NCI-H2107 treated with DMSO at 0.1 percent for 48 hours (cell line): ENCODE measurements at regions not wholly inside any gene's neighbourhood (a gene's known extent, or its start where the extent isn't known, plus 50 kb on each side); places are given as distances from the start of the nearest gene placed in this dataset.
A peak's percentile ranks its signal among the peaks of the same experiment; 100 is the strongest.
"Not testable (repeated sequence)": the region's sequence is repeated elsewhere in the genome, so short reads cannot be mapped to it uniquely, and the experiment has no call there.

Experiments used
- DNase-seq: peaks from one replicate; lab custom pipeline; 2025; ENCODE audit not compliant: unreplicated experiment; lab: John Stamatoyannopoulos, UW

DNA sequence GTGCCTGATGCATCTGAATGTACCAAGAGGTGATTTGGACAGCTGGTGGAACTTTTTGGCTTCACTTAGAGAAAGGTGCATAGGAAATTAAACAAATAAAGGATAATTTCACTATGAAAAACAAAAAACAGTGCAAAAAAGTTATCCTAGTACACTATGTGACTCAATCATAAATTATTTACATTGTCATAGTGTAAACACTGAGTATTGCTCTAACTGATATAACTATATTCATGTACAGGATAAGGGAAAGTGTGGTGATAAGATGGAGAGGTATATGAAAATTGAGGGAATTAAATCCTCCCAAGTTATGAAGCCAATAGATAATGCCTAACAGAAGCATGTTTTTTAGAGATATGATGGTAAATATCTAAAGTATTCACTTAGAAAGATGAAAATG is 50.2 kb upstream of the CPNE4 start:
- DNase-seq, result no peak

DNA sequence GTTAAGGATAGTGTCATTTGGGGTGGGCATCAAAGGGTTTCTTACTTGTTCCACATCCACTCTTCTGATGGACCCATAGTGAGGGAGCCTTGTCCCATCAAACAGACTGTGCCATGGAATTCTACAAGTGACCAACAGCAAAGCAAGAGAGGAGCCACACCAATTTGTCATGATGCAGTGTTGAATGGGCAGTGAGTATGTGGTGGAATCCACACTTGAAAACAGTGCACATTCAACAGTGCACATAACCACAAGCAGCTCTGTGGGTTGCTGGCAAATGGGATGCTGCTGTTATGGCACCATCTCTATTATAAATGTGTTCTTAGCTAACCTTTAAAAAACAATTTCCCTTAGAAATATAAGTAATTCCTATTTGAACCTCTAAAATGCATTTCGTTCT is 52.5 kb upstream of the CPNE4 start:
- no peak for DNase-seq

DNA sequence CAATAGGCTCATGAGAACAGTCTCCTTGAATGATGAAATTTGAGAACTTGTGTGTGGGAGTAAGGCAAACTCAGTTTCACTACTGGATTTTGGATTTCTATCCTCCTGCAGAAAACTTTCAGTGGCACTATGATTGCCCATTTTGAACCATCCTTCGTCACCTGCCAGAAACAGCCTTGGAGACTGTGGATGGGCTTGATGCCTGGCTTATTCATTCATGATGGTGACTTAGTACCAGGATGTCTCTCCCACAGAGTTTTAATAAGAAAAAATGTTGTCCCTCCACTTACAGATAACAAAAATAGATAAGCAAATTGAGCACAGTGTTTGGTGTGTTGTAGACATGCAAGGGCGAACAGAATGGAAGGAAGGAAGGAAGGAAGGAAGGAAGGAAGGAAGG is 53.5 kb upstream of the CPNE4 start:
- DNase-seq, result no peak

DNA sequence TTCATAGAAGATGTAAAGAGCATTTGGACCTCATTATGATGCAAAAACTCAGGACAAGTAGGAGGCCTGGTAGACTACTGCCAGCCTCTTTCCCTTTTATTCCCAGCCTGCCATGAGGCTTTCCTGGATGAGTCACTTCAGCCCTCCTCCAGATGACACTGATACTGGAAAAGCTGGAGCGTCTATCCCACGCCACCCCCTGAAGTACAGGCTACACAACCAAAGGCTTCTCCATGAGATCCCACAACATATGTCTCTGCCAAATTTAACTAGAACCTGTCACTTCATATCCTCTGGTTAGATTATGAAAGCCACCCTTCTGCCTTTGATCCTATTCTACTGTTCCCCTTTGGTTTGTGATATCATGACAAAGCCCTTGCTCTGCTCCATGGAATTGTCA is 56.1 kb upstream of the CPNE4 start:
- no peak for DNase-seq

DNA sequence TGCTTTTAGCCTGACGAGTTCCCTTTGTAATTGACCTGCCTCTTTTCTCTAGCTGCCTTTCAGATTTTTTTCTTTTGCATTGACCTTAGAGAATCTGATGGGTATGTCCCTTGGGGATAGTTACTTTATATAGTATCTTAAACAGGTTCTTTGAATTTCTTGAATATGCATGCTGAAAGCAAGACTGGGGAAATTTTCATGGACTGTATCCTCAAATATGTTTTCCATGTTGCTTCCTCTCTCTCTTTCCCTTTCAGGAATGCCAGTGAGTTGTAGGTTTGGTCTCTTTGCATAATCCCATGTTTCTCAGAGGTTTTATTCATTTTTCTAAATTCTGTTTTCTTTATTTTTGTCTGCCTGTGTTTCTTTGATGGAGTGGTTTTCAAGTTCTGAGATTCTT is 81.8 kb upstream of the CPNE4 start:
- no peak for DNase-seq

DNA sequence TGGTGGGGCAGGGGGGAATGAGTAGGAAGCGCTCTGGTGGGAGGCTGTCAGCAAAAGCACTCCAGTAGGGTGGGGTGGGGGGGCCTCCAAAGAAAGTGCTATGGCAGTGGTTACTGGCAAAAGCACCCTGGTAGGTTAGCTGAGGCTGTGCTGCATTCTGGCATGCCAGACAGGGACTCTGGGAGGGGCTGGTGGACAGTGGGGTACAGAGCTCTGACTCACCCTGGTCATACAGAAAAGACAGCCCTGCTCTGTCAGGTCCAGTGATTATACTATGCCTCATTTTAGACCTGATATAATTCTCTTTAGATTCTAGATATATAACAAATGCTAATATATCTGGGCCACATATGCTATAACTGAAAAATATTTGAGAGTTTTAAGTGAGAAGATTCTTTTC is 82.8 kb upstream of the CPNE4 start:
- DNase-seq, result no peak

DNA sequence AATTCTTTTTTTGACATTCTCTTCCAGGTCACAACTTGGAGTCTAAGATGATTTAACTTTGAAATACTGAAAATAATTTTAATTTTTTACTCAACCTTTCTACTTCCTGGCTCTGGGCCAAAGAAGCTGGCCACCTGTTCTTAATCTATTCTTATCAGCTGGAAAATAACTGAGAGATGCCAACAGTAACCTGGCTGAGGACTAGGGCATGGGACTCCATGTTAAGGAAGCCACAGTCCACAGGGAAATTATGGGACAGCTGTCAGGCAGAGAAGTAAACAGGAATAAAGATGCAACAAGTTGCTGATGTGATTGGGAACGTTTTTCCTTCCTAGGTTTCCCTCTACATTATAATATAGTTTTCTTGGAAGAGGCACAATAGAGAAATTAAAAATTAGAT is 84.7 kb upstream of the CPNE4 start:
- DNase-seq, result no peak

DNA sequence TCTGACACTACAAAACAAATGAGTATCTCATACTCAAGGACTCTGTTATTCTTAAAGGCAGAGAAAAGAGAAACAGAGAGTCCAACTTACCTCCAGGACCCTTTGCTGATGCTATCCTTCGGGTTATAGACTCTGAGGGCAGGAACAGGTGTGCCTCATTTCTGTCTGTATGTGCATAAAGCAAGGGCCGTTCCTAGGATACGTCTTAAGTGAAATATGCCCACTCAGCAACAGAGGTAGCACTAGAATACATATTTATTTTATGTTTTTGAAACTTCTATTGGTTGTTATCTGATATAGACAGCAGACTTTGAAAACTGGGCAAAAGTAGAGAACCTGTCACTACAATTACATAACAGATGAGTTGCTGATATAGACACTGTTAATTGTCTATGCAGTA is 89.3 kb upstream of the CPNE4 start:
- DNase-seq, result no peak

DNA sequence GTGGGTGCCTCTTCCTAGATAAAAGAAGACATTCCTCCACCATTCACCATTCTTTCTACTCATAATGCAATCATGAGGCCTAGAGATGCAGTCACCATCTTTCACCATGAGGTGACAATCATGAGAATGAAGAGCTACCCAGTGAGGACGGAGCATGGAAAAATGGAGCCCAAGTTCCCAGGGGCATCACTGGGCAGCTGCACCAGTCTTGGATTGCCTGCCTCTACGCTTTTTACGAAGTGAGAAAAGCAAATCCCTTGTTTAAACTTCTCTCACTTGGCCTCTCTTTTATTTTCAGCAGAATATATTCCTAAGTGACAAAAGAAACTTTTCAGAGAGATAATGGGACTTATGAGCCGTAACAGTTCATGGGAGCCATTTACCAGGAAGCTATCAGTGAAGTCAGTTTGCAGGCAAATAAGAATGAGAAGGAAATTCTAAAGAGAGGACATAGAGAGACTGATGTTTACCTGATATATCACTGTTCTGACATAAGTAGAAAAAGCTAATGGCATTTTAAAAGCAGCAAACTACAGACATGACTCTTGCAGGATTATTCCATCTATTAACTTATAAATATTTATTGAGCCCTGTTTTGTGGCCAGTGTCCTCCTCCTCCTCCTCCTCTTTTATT is 90.0 kb upstream of the CPNE4 start:
- DNase-seq, result no peak

DNA sequence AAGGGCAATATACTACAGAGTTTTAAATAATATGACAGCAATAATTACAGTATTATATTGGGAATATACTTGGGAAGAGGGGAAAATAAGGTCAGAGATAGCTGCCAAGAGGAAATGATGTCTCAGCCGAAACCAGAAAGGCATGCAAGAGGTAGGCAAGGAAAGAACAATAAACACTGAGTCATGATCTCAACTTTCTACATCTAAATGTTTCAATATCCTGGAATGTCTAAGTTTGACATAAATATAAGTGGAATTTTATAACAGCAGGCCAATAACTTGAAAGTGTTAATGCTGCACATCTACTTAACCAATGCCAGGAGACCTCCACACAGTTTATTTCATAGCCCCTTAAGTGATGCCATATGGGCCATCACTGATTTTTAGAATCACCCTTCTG is 99.8 kb upstream of the CPNE4 start:
- DNase-seq, result no peak

DNA sequence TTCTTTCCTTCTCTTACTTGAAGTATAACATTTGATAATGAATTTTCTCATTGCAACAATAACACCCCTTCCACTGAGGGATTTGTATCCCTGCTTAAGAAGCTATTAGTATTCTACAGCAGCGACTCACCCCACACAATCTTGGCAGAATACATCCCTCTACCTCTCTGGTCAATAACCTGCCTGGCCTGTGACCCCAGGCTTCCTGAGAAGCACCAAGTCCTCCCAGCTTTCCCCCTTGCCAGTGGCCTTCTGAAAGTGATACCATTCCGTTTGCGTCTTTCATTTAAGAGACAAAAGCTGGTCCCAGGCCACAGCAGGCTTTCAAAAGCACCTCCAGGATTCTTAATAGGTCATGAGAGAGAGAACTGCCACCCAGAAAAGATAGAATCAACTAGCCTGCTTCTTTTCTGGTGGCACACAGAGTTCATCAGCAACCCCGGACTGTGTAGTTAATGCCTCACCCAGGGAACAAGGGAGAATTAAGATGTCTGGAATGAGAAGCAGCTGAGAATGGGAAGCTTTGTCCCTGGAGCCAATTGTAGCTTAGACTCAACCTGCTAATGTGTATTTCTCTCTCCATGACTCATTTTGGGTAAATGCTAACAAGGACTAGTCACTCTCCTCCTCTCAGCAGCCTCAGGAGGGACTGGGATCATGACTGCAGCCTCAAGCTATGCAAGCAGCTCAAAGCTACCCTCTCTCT is 101.0 kb upstream of the CPNE4 start:
- no peak for DNase-seq

DNA sequence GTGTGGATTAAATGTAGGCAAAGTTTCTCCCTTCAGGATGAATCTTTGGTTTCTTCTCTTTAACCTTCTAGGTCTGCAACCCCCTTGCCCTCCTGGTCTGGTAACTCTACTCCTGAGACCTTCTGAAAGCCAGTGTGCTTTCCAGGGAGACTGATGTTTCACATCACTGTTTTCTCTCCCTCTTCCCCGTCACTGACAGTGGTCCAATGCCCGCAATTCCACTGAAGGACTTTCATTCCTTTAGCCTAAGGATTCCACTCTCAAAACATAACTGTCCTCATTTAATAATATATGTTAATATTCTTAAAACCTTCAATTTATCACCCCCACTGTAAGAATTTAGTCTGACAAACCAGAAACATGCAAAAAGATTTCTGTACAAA is 101.5 kb upstream of the CPNE4 start:
- no peak for DNase-seq

DNA sequence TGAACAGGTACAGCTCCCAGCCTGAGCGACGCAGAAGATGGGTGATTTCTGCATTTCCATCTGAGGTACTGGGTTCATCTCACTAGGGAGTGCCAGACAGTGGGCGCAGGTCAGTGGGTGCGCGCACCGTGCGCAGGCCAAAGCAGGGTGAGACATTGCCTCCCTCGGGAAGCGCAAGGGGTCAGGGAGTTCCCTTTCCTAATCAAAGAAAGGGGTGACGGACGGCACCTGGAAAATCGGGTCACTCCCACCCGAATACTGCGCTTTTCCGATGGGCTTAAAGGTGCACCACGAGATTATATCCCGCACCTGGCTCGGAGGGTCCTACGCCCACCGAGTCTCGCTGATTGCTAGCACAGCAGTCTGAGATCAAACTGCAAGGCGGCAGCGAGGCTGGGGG is 102.1 kb upstream of the CPNE4 start:
- not testable (repeated sequence) for DNase-seq

DNA sequence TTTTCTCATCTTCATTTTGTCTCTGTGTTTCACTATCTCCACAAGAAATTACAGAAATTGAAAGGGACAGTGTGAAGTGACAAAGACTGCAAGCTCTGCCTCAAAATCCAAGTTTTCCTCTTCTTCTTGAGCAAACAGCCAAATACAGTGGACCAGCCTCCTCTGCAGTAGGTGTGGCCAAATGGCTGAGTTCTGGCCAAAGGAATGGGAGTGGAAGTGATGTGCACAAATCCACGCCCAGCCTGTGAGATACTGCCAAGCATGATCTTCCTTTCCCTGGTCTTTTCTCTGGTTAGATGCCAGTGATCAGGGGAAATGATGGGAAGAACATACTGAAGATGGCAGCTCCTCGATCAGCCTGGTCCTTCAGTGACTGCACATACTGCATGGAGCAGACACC is 111.0 kb upstream of the CPNE4 start:
- DNase-seq, result no peak

DNA sequence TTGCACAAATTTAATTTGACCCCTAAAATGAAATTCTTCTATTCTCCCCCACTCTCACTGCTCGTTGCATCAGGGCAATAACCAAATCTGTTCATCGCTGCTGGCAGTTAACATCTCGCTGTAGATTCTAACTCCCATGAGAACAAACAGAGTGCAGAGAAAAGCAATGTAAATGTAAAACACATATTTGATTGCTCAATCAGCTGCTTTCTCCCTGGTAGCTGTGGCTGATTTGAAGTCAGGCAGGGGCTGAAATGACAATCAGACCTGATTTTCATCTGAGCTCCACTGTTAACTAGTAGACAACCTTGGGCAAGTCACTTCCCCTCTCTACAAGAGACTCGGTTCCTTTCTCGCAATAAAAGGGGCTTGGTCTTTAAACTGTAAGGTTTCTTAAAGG is 119.8 kb upstream of the CPNE4 start:
- DNase-seq, result no peak

DNA sequence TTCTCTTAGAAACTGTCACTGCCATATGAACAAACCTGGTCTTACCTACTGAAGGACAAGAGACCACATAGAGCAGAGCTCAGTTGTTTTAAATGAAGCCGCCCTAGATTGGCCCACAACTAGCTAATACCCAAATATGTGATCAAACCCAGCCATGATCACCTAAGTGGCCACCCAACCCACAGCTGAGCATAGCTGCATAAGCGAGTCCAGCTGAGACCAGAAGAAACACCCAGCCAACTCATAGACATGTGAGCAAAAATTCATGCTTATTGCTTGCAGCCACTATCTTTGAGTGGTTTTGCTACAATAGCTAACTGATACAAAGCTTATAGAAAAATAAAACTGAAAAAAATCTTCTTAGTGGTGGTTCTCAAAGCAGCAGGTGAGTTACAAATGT is 124.3 kb upstream of the CPNE4 start:
- no peak for DNase-seq

DNA sequence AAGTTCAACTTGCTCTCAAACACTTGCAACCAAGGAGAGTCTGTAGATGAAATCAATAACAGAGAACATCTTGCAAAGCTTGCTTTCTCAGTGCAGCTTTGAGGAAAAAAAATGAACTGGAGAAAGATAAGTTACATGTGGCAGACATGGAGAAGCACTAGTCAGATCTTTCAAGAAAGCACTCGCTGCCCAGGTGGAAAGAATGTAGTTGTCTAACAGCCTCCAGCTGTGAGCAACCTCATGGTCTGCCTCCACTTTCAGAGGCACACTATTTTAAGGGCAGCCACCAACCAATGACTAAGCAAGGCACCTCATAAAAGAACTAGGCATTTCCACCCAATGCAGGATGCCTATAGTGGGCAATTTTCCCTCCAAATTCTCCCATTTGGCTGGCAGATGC is 125.4 kb upstream of the CPNE4 start:
- no peak for DNase-seq

DNA sequence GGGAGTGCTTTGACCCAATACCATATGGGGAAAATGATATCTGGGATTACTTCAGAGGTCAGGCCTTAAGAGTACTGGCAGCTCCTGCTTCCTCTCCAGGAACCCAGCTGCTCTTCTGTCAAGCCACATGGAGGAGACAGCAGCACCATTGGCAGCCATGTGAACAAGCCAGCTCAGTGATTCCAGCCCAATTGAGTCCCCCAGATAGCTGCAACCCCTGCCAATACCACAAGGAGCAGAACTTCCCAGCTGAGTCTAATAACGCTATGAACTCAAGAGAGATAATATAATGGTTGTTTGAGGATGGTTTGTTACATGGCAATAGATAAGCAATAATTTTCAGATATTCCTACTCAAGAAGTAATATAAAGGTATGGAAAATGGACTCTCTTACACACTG is 126.8 kb upstream of the CPNE4 start:
- no peak for DNase-seq

DNA sequence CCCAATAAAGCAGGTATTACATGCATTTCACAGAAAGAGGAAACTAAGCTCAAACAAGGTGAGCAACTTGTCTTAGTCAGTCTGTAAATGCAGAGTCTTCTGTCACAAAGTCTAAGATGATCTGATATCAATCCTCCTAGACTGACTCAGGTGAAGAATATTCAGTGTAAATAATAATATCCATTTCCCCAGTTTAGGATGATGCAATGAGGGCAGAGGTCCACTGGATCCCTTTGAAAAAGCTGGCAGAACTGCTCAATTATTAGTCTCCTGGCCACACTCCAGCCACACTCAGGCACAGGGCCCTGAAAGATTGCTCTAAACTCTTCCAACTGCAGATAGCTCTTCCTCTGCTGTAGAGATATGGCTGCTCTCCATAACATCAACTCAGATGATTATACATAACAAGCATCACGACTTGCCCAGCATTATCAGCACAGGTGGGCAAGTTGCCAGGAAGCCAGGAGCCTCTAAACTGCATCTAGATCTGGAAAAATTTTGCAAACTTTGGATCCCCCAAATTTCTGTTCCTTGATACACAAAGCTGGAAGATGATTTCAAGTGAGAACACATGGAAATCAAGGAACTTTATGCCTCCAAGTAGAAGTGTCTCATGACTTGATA is 129.8 kb upstream of the CPNE4 start:
- no peak for DNase-seq

DNA sequence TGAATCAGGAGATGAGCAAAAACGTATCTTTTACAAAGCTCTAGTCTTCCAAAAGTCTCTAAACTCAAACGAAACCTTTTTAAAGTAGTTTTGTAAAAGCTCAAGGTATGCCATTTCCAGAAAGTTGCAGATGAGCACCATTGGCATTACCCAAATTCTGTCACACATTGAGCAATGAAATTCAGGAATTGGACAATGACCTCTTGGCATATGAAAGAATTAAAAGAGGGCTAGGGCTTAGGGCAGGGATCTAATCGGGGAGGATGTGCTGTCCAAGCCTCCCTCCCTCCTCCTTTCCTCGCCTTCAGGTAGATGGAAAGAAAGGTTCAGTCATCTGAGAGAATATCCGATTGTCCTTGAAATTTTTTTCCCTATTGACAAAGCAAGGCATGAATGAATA is 133.1 kb upstream of the CPNE4 start:
- no peak for DNase-seq

DNA sequence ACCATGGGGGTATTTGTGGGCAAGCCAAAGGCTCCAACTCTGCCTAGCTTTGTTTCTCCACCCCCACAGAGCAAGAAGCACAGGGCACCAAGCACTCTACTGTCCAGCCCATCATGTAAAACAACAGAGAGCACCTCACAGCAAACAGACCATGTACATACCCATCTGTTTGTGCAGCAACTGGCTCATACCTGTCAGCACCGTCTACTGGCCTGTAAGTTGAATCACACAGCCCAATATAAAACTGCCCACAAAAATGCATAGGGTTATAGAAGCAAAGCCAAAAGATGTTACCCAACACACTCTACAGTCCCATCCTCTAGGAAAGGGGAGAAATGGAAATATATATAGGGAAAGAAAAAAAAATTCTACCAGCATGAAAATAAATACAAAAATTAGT is 139.7 kb upstream of the CPNE4 start:
- DNase-seq, result no peak

DNA sequence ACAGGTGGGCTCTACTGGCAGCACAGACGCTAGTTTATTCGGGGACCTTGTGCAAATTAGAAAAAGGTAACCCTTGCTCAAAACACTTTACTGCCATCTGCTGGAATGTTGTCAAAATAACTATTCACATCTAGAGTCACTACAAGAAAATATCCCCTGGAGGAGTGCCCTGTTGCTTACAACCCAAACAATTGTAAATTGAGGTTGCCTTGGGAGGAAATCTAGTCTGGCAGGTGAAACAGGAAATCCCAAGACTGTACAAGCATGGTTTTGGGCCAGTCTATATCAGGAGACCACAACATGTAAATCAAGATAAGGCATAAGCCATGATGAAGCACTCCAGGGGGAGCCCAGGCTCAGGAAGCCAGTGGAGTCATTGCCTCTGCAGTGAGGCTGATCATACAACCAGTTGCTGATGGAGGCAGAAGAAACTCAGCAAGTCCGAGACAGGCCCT is 136.8 kb upstream of the ACP3 start:
- DNase-seq, result peak; percentile 47

DNA sequence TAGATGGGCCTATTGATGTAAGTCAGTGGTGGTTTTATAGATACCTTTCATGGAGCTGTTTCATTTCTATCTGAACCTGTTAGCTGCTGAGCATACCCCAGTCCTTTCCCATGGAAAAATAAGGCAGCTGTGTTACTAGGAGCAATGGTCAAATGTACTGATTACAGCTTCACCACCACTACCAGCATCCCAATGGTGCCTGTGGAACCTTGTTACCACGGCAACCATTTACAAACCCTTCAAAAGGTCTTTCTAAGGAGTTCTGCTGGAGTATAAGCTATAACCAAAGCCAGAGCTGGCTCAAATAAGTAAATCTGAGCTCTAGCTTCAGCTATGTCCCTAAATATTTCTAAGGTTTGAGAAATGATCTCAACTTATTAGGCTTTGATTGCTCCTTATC is 133.4 kb upstream of the ACP3 start:
- DNase-seq, result no peak
